Esophagus (tissue), 2 donors: ENCODE measurements at regions not wholly inside any gene's neighbourhood (a gene's known extent, or its start where the extent isn't known, plus 50 kb on each side); places are given as distances from the start of the nearest gene placed in this dataset.

Experiments used
- H3K27ac ChIP-seq, 2 donors: one replicate each; pipeline ENCODE4 v1.5.1; 2013; ENCODE audit warnings: low read depth in 2 of 2, mild to moderate bottlenecking in 2 of 2, inconsistent platforms in 1 of 2, low read length in 1 of 2, moderate library complexity in 1 of 2
- H3K27me3 ChIP-seq, 2 donors: one replicate each; pipeline ENCODE4 v1.6.1; 2013; ENCODE audit warnings: low read length in 2 of 2, control low read depth in 1 of 2, mild to moderate bottlenecking in 1 of 2; ENCODE audit not compliant: insufficient read depth in 2 of 2, control insufficient read depth in 1 of 2
- H3K36me3 ChIP-seq, 2 donors: one replicate each; pipeline ENCODE4 v1.6.1; 2013; ENCODE audit warnings: low read length in 1 of 2; ENCODE audit not compliant: control insufficient read depth in 2 of 2, insufficient read depth in 2 of 2
- H3K4me1 ChIP-seq, 2 donors: one replicate each; pipeline ENCODE4 v1.6.1; 2013; ENCODE audit warnings: low read length in 1 of 2; ENCODE audit not compliant: control insufficient read depth in 2 of 2, insufficient read depth in 2 of 2
- H3K4me3 ChIP-seq, 2 donors: one replicate each; pipeline ENCODE4 v1.5.1; 2013; ENCODE audit warnings: low read length in 2 of 2, mild to moderate bottlenecking in 2 of 2, low read depth in 1 of 2, moderate library complexity in 1 of 2
- H3K9me3 ChIP-seq, 2 donors: one replicate each; pipeline ENCODE4 v1.6.1; 2013; ENCODE audit warnings: mild to moderate bottlenecking in 2 of 2, low read depth in 1 of 2, low read length in 1 of 2, moderate library complexity in 1 of 2; ENCODE audit not compliant: control insufficient read depth in 2 of 2, insufficient read depth in 1 of 2
- WGBS, 2 donors: extraction: QIAGEN DNeasy Blood & Tissue Kit; methylation state at CpG; one replicate each; pipeline ENCODE4 v1.1.7; 2013; 5-methylcytosine and 5-hydroxymethylcytosine counted together
- donor health status: healthy with polysubstance abuse.
- donor health status: Bipolar disorder and iron deficiency.

- Histone ChIP-seq H3K4me3 (no peak overlapping the region), H3K27ac (no peak overlapping the region), H3K9me3 (no peaks in the 10 kb centered on the region), H3K27me3 (no peaks in the 10 kb centered on the region), H3K4me1 (peaks cover 0 to 3% of the 10 kb centered on the region in 2 donors), H3K36me3 (no peaks in the 10 kb centered on the region)
- 74 to 76% methylated on average over 9 of the region's 9 CpGs for WGBS, 2 donors
Measured at GRCh38 chr7:156162451-156162850, 350.2 kb upstream of the SHH start.

GRCh38 chr7:156160811-156161210 lies 348.5 kb upstream of the SHH start:
- Histone ChIP-seq H3K27ac (no peak overlapping the region), H3K4me1 (peaks cover 0 to 3% of the 10 kb centered on the region in 2 donors)
- WGBS, 2 donors = 27 to 34% methylated on average over 15 of the region's 15 CpGs

GRCh38 chr7:156158693-156159092 lies 346.4 kb upstream of the SHH start:
- 81 to 82% methylated on average over 11 of the region's 11 CpGs for WGBS, 2 donors
- H3K27ac ChIP-seq = no peak overlapping the region
- H3K36me3 ChIP-seq = no peaks in the 10 kb centered on the region
- no peaks in the 10 kb centered on the region for H3K27me3 ChIP-seq
- no peak overlapping the region for H3K4me3 ChIP-seq
- H3K9me3 ChIP-seq = no peaks in the 10 kb centered on the region
- H3K4me1 ChIP-seq = peaks cover 0 to 3% of the 10 kb centered on the region in 2 donors

More at GRCh38 chr7:156160811-156161210, 348.5 kb upstream of the SHH start:
- Histone ChIP-seq H3K9me3 (no peaks in the 10 kb centered on the region), H3K4me3 (no peak overlapping the region), H3K27me3 (no peaks in the 10 kb centered on the region), H3K36me3 (no peaks in the 10 kb centered on the region)

GRCh38 chr7:156158213-156158612 lies 345.9 kb upstream of the SHH start:
- Histone ChIP-seq H3K27me3 (no peaks in the 10 kb centered on the region), H3K9me3 (no peaks in the 10 kb centered on the region), H3K4me3 (no peak overlapping the region), H3K4me1 (peaks cover 0 to 3% of the 10 kb centered on the region in 2 donors), H3K36me3 (no peaks in the 10 kb centered on the region), H3K27ac (no peak overlapping the region)
- 91 to 93% methylated on average over 6 of the region's 6 CpGs for WGBS, 2 donors

GRCh38 chr7:156157409-156158012 lies 345.2 kb upstream of the SHH start:
- no peaks in the 10 kb centered on the region for H3K36me3 ChIP-seq

GRCh38 chr7:156156734-156157408 lies 344.6 kb upstream of the SHH start:
- Histone ChIP-seq H3K27me3 (no peaks in the 10 kb centered on the region), H3K36me3 (no peaks in the 10 kb centered on the region), H3K9me3 (no peaks in the 10 kb centered on the region), H3K27ac (no peak overlapping the region), H3K4me1 (peaks cover 0 to 3% of the 10 kb centered on the region in 2 donors), H3K4me3 (no peak overlapping the region)
- 63 to 71% methylated on average over 20 of the region's 20 CpGs for WGBS, 2 donors

More at GRCh38 chr7:156157409-156158012, 345.2 kb upstream of the SHH start:
- no peak overlapping the region for H3K27ac ChIP-seq
- no peaks in the 10 kb centered on the region for H3K27me3 ChIP-seq
- WGBS, 2 donors = 83 to 91% methylated on average over 13 of the region's 13 CpGs
- H3K9me3 ChIP-seq = no peaks in the 10 kb centered on the region
- peaks cover 0 to 3% of the 10 kb centered on the region in 2 donors for H3K4me1 ChIP-seq
- H3K4me3 ChIP-seq = no peak overlapping the region

DNA sequence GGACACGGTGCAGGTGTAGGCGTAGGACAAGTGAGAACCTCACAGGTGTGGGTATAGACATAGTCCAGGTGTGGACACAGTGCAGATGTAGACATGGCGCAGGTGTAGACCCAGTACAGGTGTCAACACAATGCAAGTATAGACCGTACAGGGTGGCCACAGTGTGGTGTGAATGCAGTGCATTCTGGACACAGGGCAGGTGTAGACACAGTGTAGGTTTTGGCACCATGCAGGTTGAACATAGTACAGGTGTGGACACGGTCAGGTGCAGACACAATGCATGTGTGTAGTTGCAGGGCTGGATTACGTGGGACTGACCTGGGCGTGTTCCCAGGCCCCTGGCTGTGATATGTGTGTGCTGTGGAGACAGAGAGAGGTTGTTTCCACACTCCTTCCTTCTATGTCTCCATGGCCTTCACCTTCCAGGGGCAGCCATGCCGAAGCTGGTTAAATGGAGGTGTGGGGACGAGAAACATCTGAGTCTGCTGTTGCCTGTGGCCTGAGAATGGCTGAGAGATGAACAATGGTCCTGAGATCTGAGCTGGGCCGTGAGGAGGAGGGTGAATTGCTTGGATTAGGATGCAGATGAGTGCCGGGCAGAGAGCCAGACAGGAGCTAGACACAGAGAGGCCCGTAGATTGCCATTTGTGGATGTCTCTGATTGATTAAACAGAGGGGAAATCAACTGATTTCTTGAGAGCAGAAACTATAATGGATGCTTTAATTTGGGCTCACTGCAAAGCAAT lies 343.9 kb upstream of the SHH start:
- H3K36me3 ChIP-seq = no peaks in the 10 kb centered on the region
- no peaks in the 10 kb centered on the region for H3K9me3 ChIP-seq
- H3K27ac ChIP-seq = no peak overlapping the region
- H3K4me3 ChIP-seq = no peak overlapping the region
- 72 to 74% methylated on average over 12 of the region's 12 CpGs for WGBS, 2 donors
- H3K27me3 ChIP-seq = no peaks in the 10 kb centered on the region
- H3K4me1 ChIP-seq = peaks cover 0 to 3% of the 10 kb centered on the region in 2 donors

DNA sequence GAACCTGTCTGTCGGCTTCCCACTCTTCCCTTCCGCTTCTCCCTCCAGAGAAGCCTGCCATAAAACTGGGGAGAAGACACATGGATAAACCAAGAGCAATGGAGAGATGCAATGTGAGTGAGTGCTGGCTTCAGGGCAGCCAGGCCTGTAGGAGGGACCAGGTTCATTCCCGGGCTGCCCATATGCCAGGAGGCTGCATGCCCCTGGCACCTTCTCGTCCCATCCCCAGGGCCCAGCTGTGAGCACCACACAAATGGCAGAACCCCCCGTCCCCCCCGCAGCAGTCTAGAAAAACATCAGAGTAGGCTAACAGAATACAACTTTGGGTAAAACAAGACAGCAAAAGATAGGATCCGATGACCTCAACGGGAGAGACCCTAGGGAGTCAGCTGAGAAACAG lies 341.3 kb upstream of the SHH start:
- H3K27ac ChIP-seq = no peak overlapping the region
- 92 to 94% methylated on average over 8 of the region's 8 CpGs for WGBS, 2 donors
- H3K9me3 ChIP-seq = no peaks in the 10 kb centered on the region
- no peaks in the 10 kb centered on the region for H3K36me3 ChIP-seq
- no peak overlapping the region for H3K4me3 ChIP-seq
- no peaks in the 10 kb centered on the region for H3K27me3 ChIP-seq
- H3K4me1 ChIP-seq = no peaks in the 10 kb centered on the region

DNA sequence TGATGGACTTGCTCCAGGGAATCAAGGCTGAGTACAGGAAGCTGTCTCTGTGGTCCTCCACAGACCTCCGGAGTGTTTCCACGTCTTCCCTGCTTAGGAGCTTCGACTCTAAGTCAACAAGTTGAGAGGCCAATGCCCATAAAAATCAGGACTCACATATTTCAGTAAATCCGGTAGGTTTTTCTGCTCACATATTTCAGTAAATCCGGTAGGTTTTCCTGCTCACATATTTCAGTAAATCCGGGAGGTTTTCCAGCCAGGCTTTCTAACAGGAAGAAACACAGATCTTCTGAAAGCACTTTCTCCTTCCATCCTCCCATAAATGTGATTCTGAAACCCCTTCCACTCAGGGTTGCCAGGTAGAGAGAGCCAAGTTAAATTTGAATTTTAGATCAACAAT lies 340.1 kb upstream of the SHH start:
- no peaks in the 10 kb centered on the region for H3K36me3 ChIP-seq
- H3K9me3 ChIP-seq = no peaks in the 10 kb centered on the region
- no peaks in the 10 kb centered on the region for H3K27me3 ChIP-seq
- H3K4me1 ChIP-seq = no peaks in the 10 kb centered on the region
- H3K27ac ChIP-seq = no peak overlapping the region
- WGBS, 2 donors = 47 to 50% methylated on average over 6 of the region's 6 CpGs
- H3K4me3 ChIP-seq = no peak overlapping the region
